Hematopoietic multipotent progenitor cell treated with erythropoietin and hydrocortisone succinate and interleukin-3 and kit ligand, for 17 days (in vitro differentiated cells): ENCODE measurements at regions not wholly inside any gene's neighbourhood (a gene's known extent, or its start where the extent isn't known, plus 50 kb on each side); places are given as distances from the start of the nearest gene placed in this dataset.
"Not testable (repeated sequence)": the region's sequence is repeated elsewhere in the genome, so short reads cannot be mapped to it uniquely, and the experiment has no call there.

ENCODE experiments used
- DNase-seq: peaks from one replicate; pipeline ENCODE4 v3.0.0-alpha.2; 2015; ENCODE audit warnings: low spot score

GRCh38 chr17:77290759-77291558 is 150.2 kb downstream of the SEC14L1 start:
- not testable (repeated sequence) for DNase-seq

GRCh38 chr17:77291591-77292386 is 151.0 kb downstream of the SEC14L1 start:
- DNase-seq = no peak

- no peak for DNase-seq
Observed at GRCh38 chr17:77294761-77295160, 154.0 kb downstream of the SEC14L1 start.

- DNase-seq = no peak
Observed at GRCh38 chr17:77295241-77295853, 154.6 kb downstream of the SEC14L1 start.

GRCh38 chr17:77296769-77297409 is 156.1 kb downstream of the SEC14L1 start:
- no peak for DNase-seq

GRCh38 chr17:77297693-77298666 is 157.2 kb downstream of the SEC14L1 start:
- DNase-seq = no peak

- no peak for DNase-seq
Observed at GRCh38 chr17:77298811-77299210, 158.0 kb downstream of the SEC14L1 start.

GRCh38 chr17:77299256-77300015 is 158.7 kb downstream of the SEC14L1 start:
- no peak for DNase-seq

- DNase-seq = no peak
Observed at GRCh38 chr17:77300016-77300686, 159.4 kb downstream of the SEC14L1 start.

GRCh38 chr17:77301694-77302266 is 161.0 kb downstream of the SEC14L1 start:
- DNase-seq = no peak

- DNase-seq = no peak
Observed at GRCh38 chr17:77302682-77303081, 161.9 kb downstream of the SEC14L1 start.

- no peak for DNase-seq
Observed at GRCh38 chr17:77303620-77304019, 162.9 kb downstream of the SEC14L1 start.

GRCh38 chr17:77304051-77304745 is 163.4 kb downstream of the SEC14L1 start:
- no peak for DNase-seq

GRCh38 chr17:77304746-77305473 is 164.1 kb downstream of the SEC14L1 start:
- no peak for DNase-seq

- no peak for DNase-seq
Observed at GRCh38 chr17:77306048-77306789, 165.4 kb downstream of the SEC14L1 start.

- no peak for DNase-seq
Observed at GRCh38 chr17:77306790-77307478, 166.2 kb downstream of the SEC14L1 start.
